ENCODE measurements at regions not wholly inside any gene's neighbourhood (a gene's known extent, or its start where the extent isn't known, plus 50 kb on each side); places are given as distances from the start of the nearest gene placed in this dataset.

GRCh38 chr13:26967119-26968038 lies 204.2 kb downstream of the USP12 start:
- no peak for DNase-seq (ENCODE audit: low read depth in 2 of 3, low spot score in 1 of 3)

GRCh38 chr13:26966701-26967080 lies 204.9 kb downstream of the USP12 start:
- no peak for DNase-seq (ENCODE audit: low read depth in 2 of 3, low spot score in 1 of 3)

- DNase-seq (ENCODE audit: low read depth in 2 of 3, low spot score in 1 of 3): no peak
These were observed 205.5 kb downstream of the USP12 start for GRCh38 chr13:26965952-26966700.

DNA sequence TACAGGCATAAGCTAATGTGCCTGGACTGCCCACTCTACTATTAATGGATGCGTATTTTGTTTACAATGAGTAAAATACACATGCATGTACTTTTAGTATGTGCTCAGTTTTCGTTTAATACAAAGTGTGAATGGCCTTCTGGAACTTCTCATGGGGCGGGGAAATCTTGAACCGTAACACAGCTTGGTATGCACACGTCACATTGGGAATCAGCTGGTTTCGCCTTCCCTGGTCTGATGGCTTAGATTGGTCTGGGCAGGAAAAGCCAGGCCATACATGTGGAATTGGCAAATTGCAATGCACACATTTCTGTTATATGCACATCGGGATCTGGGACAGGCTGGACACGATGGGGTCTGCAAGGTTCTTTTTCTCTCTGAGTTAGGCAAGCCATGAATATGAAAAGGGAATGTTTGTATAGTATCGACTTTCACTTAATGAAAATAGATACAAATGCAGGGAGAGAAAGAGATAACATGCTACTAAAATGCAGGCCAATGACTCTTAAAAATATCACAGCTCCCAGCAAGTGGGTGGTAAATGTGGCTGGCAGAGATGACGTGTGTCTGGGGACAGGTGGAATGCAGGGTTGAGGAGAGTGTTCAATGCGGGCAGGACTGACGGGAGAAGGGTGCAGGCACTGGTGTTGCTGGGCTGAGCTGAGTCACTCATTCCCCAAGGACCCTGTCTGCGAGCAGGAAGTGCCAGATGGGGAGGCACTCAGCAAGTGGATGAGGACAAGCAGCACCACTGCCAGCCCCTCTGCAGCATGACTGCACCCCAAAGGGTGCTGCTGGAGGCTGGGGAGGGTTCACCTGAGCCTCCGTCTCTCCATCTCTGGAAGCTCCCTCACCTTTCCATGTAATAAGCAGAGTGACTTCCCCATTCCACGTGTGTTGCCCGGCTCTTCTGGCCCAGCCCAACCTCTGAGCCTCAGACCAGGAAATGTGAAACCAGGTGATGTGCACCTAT lies 204.0 kb upstream of the GPR12 start:
- no peak for DNase-seq (ENCODE audit: low read depth in 2 of 3, low spot score in 1 of 3)

GRCh38 chr13:26962671-26963070 lies 202.1 kb upstream of the GPR12 start:
- no peak for DNase-seq (ENCODE audit: low read depth in 2 of 3, low spot score in 1 of 3)

GRCh38 chr13:26961890-26962615 lies 201.5 kb upstream of the GPR12 start:
- no peak for DNase-seq (ENCODE audit: low read depth in 2 of 3, low spot score in 1 of 3)

DNA sequence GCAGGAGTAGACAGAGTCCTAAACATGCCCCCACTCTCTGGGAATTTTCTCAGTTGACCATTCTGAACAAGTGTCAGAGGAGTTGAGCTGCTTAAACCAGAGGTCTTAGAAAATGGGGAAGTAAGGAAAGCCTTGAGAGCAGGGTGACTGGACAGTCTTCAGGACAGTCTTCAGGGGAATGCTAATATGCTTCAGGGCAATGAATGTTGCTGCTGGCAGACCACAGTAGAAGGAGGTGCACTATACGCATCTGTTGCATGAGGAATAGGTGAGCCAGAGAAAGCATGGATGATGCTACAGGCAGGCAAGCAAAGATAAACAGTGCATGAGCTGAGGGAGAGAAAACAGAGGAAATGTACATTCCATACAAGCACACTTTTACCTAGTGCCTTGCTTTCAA lies 196.6 kb upstream of the GPR12 start:
- DNase-seq (ENCODE audit: low read depth in 2 of 3, low spot score in 1 of 3): no peak

- DNase-seq (ENCODE audit: low read depth in 2 of 3, low spot score in 1 of 3): no peak
These were observed 196.0 kb upstream of the GPR12 start for GRCh38 chr13:26956522-26957142.

DNA sequence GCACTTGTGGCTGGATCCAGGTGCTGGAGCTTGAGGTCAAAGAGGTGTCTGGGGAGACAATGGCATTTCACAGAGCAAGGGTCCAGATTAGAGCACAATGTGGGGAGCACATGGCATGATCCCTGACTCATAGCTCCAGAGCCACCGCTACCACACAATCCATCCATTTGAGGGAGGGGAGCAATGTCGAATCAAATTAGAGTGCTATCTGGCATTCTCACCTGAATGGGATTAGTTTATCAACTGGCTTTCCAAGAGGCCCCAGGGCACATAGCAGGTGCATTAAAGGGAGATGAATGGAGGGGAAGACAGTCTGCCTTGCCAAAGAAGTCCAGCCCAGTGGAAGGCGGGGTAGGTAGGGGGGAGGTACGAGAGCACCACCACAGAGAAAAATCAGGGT lies 194.4 kb upstream of the GPR12 start:
- no peak for DNase-seq (ENCODE audit: low read depth in 2 of 3, low spot score in 1 of 3)

GRCh38 chr13:26953291-26953690 lies 192.7 kb upstream of the GPR12 start:
- no peak for DNase-seq (ENCODE audit: low read depth in 2 of 3, low spot score in 1 of 3)

- DNase-seq (ENCODE audit: low read depth in 2 of 3, low spot score in 1 of 3): no peak
These were observed 192.1 kb upstream of the GPR12 start for GRCh38 chr13:26952551-26953143.

DNA sequence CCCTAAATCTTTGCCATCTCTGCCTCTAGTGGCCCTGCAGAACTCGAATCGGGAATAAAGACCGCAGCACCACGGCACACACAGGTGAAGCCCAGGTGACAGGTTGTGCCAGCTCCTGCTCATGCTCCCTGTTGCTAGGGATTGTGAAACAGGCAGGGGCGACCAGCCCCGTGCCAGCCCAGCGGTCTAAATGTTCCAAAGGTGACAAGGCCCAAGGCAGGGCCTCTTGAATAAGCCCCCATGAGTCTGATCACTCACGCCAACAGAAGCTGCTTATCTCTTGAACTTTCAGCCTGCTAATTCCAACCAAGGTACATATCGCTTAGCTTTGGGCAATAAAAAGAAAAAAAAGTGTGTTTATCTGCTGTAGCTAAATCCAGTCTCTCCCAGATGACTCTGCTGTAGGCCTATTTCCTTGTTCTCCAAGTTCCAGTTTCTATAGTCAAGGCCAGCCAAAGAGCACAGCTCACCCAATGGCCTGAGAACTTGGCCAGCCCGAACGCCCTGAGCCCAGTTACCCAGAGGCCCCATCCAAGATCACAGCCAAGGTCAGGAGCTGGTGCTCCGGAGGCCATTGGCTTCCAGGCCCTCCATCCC lies 191.1 kb upstream of the GPR12 start:
- no peak for DNase-seq (ENCODE audit: low read depth in 2 of 3, low spot score in 1 of 3)

GRCh38 chr13:26950968-26951367 lies 190.4 kb upstream of the GPR12 start:
- no peak for DNase-seq (ENCODE audit: low read depth in 2 of 3, low spot score in 1 of 3)

- DNase-seq (ENCODE audit: low read depth in 2 of 3, low spot score in 1 of 3): no peak
These were observed 190.0 kb upstream of the GPR12 start for GRCh38 chr13:26950546-26950945.

GRCh38 chr13:26949701-26950502 lies 189.3 kb upstream of the GPR12 start:
- DNase-seq (ENCODE audit: low read depth in 2 of 3, low spot score in 1 of 3): no peak

DNA sequence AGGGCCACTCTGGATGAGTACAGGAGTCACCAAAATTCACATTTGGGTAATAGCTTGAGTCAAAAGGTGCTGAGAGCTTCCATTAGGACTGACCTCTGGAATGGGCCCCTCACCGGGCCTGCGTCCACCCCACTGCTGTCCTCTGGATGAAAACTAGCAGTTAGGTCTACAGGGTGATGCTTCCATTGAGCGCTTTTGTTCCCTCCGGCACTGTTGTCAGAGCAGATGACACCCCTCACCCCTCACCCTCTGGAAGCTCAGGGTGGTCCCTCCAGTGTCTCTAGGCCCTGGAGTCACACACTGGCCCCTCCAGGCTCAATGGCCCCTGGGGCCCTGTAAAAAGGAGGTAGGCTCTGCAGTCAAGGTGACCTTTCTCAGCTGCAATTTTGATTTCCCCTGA lies 187.8 kb upstream of the GPR12 start:
- no peak for DNase-seq (ENCODE audit: low read depth in 2 of 3, low spot score in 1 of 3)

DNA sequence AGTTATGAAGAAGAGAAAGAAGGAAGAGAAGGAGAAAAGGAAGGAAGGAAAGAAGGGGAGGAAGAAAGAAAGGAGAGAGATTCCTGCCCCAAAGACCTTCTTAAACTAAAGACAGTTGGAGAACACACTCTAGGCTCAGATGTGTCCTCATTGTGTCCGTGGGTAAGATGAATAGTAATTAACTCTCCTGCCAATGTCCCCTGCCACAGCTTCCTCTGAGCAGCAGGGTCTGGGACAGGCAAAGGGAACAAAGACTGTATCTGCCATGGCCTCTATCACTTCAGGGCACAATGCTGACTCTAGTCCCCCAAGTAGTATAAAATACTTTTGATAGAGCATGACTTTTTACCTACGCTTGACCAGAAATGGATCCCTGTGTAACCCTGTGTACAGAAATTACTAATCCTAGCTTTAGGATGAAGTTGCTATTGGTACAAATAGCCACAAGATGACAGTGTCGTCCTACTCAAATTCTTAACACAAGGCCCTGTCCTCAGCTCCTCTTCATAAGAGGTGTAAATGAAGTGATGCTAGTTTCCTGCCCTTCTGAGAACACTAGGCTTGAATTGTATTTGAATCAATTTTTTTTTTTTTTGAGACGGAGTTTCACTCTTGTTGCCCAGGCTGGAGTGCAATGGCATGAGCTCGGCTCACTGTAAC lies 186.2 kb upstream of the GPR12 start:
- DNase-seq (ENCODE audit: low read depth in 2 of 3, low spot score in 1 of 3): no peak

- DNase-seq (ENCODE audit: low read depth in 2 of 3, low spot score in 1 of 3): no peak
These were observed 183.2 kb upstream of the GPR12 start for GRCh38 chr13:26943748-26944147.
